Erythroblast (primary cell): ENCODE measurements at regions not wholly inside any gene's neighbourhood (a gene's known extent, or its start where the extent isn't known, plus 50 kb on each side); places are given as distances from the start of the nearest gene placed in this dataset.

Source experiments
- GATA1 ChIP-seq: IDR thresholded peaks from 2 replicates; pipeline ENCODE4 v1.6.1; 2011; ENCODE audit warnings: low read depth, mild to moderate bottlenecking, control low read depth, low read length, moderate library complexity
- POLR2A ChIP-seq: IDR thresholded peaks from 2 replicates; pipeline ENCODE4 v1.6.1; 2011; ENCODE audit warnings: mild to moderate bottlenecking, low read length

DNA sequence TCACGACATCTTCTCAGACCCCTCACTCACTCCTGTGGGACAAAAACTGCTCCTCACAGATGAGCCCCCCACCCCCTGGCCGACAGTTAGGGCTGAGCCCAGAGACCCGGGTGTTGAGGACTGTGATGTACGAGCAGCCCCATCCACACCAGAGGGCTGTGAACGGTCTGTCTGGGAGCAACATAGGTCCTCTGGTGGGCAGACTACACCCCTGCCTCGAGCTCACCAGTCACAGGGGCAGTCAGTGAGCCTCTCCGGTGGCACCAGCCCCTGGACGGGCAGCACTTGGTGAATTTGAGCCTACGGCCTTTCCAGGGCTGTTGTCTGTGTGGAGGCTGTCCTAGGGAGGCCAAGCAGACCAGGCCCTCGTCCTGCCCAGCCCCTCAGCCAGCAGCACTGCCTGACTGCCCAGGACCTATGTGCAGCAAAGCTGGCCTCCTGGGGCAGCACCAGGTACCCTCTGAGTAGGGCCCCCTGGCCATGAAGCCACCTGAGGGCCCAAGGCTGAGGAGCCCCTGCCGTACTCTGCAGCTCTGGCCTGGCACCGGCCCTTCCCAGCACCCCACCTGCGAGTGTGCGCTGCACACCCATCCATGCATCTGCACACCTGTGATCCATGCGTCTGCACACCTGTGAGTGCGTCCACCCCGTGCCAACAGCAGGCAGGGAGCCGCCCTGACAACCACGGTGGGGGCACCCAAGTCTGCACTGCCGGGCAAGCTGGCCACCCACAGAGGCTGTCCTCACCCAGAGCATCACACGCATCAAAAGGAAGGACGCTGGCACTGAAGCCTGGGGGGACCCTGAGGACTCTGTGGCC is 111.6 kb upstream of the NKX1-1 start:
- TF ChIP-seq POLR2A, result no peak
- TF ChIP-seq GATA1, result no peak
